WTC11 (cell line): ENCODE measurements at regions not wholly inside any gene's neighbourhood (a gene's known extent, or its start where the extent isn't known, plus 50 kb on each side); places are given as distances from the start of the nearest gene placed in this dataset.

Experiments used
- ATAC-seq: fragments of 200-7000 bp; cut with Tn5 transposase; 2 replicates; pipeline ENCODE4 v1.10.0; 2021; ENCODE audit warnings: mild to moderate bottlenecking, moderate library complexity
- CTCF ChIA-PET: fragments of 300-600 bp; sonication (Branson Sonifier 250); formaldehyde crosslinking; loops from one replicate; lab custom pipeline; 2021; ENCODE audit warnings: antibody characterized with exemption; lab: Charles Lee
- POLR2A ChIA-PET: fragments of 350-600 bp; sonication (Branson Sonifier 250); formaldehyde crosslinking; loops from one replicate; lab custom pipeline; 2021; ENCODE audit warnings: antibody characterized with exemption; lab: Charles Lee
- DNase-seq: peaks from one replicate; pipeline ENCODE4 v3.0.0; 2021; ENCODE audit warnings: low spot score
- H3K27ac Mint-ChIP-seq: 2 replicates; pipeline ENCODE4 v1.8.0; 2021; ENCODE audit warnings: mixed read lengths
- H3K27me3 Mint-ChIP-seq: 2 replicates; pipeline ENCODE4 v1.8.0; 2021; ENCODE audit warnings: low read depth, mild to moderate bottlenecking, moderate library complexity, mixed read lengths
- H3K36me3 Mint-ChIP-seq: 2 replicates; pipeline ENCODE4 v1.8.0; 2021; ENCODE audit warnings: mixed read lengths
- H3K4me1 Mint-ChIP-seq: 2 replicates; pipeline ENCODE4 v1.8.0; 2022; ENCODE audit warnings: mixed read lengths
- H3K4me3 Mint-ChIP-seq: 2 replicates; pipeline ENCODE4 v1.8.0; 2021; ENCODE audit warnings: mild to moderate bottlenecking, moderate library complexity, mixed read lengths
- H3K9me3 Mint-ChIP-seq: 2 replicates; pipeline ENCODE4 v1.8.0; 2021; ENCODE audit warnings: mixed read lengths
- ELF4 ChIP-seq: sonication (generic); formaldehyde crosslinking; IDR thresholded peaks from 2 replicates; pipeline ENCODE4 v1.8.1; 2022; ENCODE audit warnings: low read depth, mild to moderate bottlenecking, moderate library complexity, missing genetic modification reagents
- GABPB1 ChIP-seq: sonication (generic); formaldehyde crosslinking; IDR thresholded peaks from 2 replicates; pipeline ENCODE4 v1.8.1; 2023; ENCODE audit warnings: mild to moderate bottlenecking, missing genetic modification reagents
- GTF2I ChIP-seq: fragments of 250-450 bp; sonication (Bioruptor Pico); conservative IDR thresholded peaks from 2 replicates; pipeline ENCODE4 v1.4.0; 2021; ENCODE audit warnings: mild to moderate bottlenecking
- MYBL2 ChIP-seq: sonication (generic); formaldehyde crosslinking; IDR thresholded peaks from 2 replicates; pipeline ENCODE4 v1.8.1; 2023; ENCODE audit warnings: mild to moderate bottlenecking, moderate library complexity, missing genetic modification reagents
- NFATC4 ChIP-seq: fragments of 250-450 bp; sonication (Bioruptor Pico); IDR thresholded peaks from 2 replicates; pipeline ENCODE4 v1.9.0; 2021; ENCODE audit warnings: mild to moderate bottlenecking
- NFYB ChIP-seq: sonication (generic); formaldehyde crosslinking; conservative IDR thresholded peaks from 2 replicates; pipeline ENCODE4 v1.8.0; 2022; ENCODE audit warnings: low read depth, missing genetic modification reagents
- ZNF423 ChIP-seq: fragments of 250-450 bp; sonication (Bioruptor Pico); IDR thresholded peaks from 2 replicates; pipeline ENCODE4 v2.1.2; 2022; ENCODE audit warnings: mild to moderate bottlenecking, moderate library complexity
- TF ChIP-seq, protein P1 (sequence below): sonication (generic); formaldehyde crosslinking; IDR thresholded peaks from 2 replicates; pipeline ENCODE4 v1.8.0; 2022; ENCODE audit warnings: mild to moderate bottlenecking, missing genetic modification reagents
- TF ChIP-seq, protein P2 (sequence below): fragments of 250-450 bp; sonication (Bioruptor Pico); IDR thresholded peaks from 2 replicates; pipeline ENCODE4 v1.8.0; 2021; ENCODE audit warnings: mild to moderate bottlenecking
- TF ChIP-seq, protein P3 (sequence below): fragments of 200-600 bp; IDR thresholded peaks from 2 replicates; pipeline ENCODE4 v1.8.0; 2022; ENCODE audit warnings: antibody characterized with exemption
- TF ChIP-seq, protein P4 (sequence below): sonication (generic); formaldehyde crosslinking; IDR thresholded peaks from 2 replicates; pipeline ENCODE4 v1.8.0; 2022; ENCODE audit warnings: mild to moderate bottlenecking, missing genetic modification reagents
- TF ChIP-seq, protein P5 (sequence below): sonication (generic); formaldehyde crosslinking; IDR thresholded peaks from 2 replicates; pipeline ENCODE4 v1.8.0; 2023; ENCODE audit warnings: missing genetic modification reagents
- TF ChIP-seq, protein P6 (sequence below): fragments of 250-450 bp; sonication (Bioruptor Pico); IDR thresholded peaks from 2 replicates; pipeline ENCODE4 v1.9.0; 2021; ENCODE audit warnings: moderate library complexity, mild to moderate bottlenecking, inconsistent platforms, borderline replicate concordance
- TF ChIP-seq, protein P7 (sequence below): sonication (generic); formaldehyde crosslinking; IDR thresholded peaks from 2 replicates; pipeline ENCODE4 v1.8.1; 2023; ENCODE audit warnings: mild to moderate bottlenecking, moderate library complexity, missing genetic modification reagents

DNA sequence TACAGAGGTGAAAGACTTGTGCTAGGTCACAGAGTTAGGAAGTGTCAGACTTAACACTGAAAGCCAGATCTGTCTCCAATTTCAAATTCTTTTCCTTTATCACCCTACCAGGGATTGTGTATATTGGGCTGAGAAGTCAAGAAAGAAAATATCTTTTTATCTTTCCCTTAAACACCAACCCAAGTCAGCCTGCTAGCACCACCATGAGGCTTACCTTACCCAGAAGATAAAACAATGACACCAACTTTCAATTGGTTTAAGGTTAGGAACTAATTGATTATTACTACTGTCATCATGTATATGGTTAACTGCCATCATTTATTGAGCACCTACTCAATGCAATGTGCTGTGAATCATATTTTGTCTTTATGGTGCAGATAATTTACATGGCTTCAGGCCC lies 178.9 kb upstream of the FOXD3 start (continued):
- TF ChIP-seq, protein P1, sequence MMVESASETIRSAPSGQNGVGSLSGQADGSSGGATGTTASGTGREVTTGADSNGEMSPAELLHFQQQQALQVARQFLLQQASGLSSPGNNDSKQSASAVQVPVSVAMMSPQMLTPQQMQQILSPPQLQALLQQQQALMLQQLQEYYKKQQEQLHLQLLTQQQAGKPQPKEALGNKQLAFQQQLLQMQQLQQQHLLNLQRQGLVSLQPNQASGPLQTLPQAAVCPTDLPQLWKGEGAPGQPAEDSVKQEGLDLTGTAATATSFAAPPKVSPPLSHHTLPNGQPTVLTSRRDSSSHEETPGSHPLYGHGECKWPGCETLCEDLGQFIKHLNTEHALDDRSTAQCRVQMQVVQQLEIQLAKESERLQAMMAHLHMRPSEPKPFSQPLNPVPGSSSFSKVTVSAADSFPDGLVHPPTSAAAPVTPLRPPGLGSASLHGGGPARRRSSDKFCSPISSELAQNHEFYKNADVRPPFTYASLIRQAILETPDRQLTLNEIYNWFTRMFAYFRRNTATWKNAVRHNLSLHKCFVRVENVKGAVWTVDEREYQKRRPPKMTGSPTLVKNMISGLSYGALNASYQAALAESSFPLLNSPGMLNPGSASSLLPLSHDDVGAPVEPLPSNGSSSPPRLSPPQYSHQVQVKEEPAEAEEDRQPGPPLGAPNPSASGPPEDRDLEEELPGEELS = no peak
- TF ChIP-seq ELF4 (CRISPR knock-in tag) (no peak), NFYB (CRISPR knock-in tag) (no peak), GABPB1 (CRISPR knock-in tag) (no peak)
- TF ChIP-seq, protein P2, sequence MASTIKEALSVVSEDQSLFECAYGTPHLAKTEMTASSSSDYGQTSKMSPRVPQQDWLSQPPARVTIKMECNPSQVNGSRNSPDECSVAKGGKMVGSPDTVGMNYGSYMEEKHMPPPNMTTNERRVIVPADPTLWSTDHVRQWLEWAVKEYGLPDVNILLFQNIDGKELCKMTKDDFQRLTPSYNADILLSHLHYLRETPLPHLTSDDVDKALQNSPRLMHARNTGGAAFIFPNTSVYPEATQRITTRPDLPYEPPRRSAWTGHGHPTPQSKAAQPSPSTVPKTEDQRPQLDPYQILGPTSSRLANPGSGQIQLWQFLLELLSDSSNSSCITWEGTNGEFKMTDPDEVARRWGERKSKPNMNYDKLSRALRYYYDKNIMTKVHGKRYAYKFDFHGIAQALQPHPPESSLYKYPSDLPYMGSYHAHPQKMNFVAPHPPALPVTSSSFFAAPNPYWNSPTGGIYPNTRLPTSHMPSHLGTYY (CRISPR knock-in tag) = no peak
- TF ChIP-seq, protein P3, sequence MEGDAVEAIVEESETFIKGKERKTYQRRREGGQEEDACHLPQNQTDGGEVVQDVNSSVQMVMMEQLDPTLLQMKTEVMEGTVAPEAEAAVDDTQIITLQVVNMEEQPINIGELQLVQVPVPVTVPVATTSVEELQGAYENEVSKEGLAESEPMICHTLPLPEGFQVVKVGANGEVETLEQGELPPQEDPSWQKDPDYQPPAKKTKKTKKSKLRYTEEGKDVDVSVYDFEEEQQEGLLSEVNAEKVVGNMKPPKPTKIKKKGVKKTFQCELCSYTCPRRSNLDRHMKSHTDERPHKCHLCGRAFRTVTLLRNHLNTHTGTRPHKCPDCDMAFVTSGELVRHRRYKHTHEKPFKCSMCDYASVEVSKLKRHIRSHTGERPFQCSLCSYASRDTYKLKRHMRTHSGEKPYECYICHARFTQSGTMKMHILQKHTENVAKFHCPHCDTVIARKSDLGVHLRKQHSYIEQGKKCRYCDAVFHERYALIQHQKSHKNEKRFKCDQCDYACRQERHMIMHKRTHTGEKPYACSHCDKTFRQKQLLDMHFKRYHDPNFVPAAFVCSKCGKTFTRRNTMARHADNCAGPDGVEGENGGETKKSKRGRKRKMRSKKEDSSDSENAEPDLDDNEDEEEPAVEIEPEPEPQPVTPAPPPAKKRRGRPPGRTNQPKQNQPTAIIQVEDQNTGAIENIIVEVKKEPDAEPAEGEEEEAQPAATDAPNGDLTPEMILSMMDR = no peak
- TF ChIP-seq, protein P4, sequence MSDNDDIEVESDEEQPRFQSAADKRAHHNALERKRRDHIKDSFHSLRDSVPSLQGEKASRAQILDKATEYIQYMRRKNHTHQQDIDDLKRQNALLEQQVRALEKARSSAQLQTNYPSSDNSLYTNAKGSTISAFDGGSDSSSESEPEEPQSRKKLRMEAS (CRISPR knock-in tag) = no peak
- TF ChIP-seq, protein P5, sequence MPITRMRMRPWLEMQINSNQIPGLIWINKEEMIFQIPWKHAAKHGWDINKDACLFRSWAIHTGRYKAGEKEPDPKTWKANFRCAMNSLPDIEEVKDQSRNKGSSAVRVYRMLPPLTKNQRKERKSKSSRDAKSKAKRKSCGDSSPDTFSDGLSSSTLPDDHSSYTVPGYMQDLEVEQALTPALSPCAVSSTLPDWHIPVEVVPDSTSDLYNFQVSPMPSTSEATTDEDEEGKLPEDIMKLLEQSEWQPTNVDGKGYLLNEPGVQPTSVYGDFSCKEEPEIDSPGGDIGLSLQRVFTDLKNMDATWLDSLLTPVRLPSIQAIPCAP (CRISPR knock-in tag) = no peak

DNA sequence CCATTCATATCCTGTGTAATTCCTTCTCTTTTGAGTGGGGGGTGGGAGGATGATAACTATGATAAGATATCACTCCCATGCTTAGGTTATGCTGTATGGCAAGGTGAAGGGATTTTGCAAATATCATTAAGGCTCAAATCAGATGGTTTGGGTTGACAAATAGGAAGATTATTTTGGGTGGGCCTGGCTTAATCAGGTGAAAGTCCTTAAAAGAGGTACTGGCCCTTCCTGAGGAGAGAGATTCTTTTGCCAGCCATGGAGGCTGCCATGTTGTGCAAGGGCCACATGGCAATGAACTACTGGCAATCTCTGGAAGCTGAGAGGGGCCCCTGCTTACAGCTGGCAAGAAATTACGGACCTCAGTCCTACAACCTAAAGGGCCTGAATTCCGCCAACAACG lies 174.6 kb upstream of the FOXD3 start:
- TF ChIP-seq ZNF423 (CRISPR knock-in tag) (no peak), GTF2I (0 out of 2 replicates have a peak, but pooled peaks have one; percentile 12)
- H3K4me1 Mint-ChIP-seq = peaks cover 4% of the 10 kb centered on the region
- H3K36me3 Mint-ChIP-seq = no peaks in the 10 kb centered on the region
- H3K27me3 Mint-ChIP-seq = no peaks in the 10 kb centered on the region
- POLR2A ChIA-PET = no interaction called here
- no peaks in the 10 kb centered on the region for H3K9me3 Mint-ChIP-seq
- CTCF ChIA-PET = interaction anchor here (1.5 to 2.4 kb wide), 5 partner anchors 10 to 390 kb away, joined by 3 to 27 read pairs (median 8); no protein-coding TSS in a partner anchor
- no peak overlapping the region for H3K27ac Mint-ChIP-seq
- H3K4me3 Mint-ChIP-seq = no peak overlapping the region
- ATAC-seq (no peak), DNase-seq (no peak)

DNA sequence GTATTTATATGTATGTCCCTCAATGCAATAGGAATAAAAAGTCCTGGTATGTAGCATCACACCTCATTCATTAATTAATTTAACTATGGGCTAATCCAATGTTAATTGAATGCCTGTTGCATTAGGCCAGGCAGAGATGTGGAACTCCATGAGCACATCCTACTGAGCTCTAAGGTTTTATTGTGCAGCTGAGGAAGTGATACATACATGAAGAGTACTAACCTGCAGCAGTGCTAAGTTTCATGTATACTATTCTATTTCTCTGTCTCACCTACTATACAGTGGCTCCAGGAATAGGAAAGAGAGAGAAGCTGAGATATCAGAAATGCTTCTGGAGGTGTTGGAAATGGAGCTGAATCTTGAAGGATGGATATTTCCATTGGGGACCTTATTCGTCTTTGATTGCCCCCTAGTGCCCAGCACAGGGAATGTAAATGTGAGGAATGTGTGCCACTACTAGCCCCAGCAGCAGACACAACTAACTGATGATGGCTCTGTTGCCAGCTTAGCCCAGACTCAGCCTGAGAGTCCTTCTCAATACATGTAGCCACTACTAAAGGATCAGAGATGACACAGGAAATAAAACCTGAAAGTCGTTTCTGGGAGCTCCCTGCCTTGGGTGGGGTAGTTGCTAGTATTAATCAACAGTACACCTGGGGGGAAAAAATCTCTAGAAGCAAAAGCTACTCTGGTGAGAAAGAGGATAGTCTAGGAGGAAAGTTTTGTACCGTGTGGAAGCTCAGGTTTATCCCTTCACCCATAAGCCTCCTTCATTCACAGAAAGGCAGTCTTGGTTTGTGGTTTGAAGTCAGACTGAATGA lies 173.3 kb upstream of the FOXD3 start:
- H3K36me3 Mint-ChIP-seq = no peaks in the 10 kb centered on the region
- peak; percentile 66 for DNase-seq
- peaks cover 4% of the 10 kb centered on the region for H3K4me1 Mint-ChIP-seq
- TF ChIP-seq, protein P3 = peak; percentile 50; the same call in 1 of the 2 replicates
- TF ChIP-seq, protein P6, sequence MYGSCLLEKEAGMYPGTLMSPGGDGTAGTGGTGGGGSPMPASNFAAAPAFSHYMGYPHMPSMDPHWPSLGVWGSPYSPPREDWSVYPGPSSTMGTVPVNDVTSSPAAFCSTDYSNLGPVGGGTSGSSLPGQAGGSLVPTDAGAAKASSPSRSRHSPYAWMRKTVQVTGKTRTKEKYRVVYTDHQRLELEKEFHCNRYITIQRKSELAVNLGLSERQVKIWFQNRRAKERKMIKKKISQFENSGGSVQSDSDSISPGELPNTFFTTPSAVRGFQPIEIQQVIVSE (CRISPR knock-in tag) = no peak
- TF ChIP-seq, protein P7, sequence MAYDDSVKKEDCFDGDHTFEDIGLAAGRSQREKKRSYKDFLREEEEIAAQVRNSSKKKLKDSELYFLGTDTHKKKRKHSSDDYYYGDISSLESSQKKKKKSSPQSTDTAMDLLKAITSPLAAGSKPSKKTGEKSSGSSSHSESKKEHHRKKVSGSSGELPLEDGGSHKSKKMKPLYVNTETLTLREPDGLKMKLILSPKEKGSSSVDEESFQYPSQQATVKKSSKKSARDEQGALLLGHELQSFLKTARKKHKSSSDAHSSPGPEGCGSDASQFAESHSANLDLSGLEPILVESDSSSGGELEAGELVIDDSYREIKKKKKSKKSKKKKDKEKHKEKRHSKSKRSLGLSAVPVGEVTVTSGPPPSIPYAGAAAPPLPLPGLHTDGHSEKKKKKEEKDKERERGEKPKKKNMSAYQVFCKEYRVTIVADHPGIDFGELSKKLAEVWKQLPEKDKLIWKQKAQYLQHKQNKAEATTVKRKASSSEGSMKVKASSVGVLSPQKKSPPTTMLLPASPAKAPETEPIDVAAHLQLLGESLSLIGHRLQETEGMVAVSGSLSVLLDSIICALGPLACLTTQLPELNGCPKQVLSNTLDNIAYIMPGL = no peak
- TF ChIP-seq NFATC4 (CRISPR knock-in tag) (no peak), MYBL2 (CRISPR knock-in tag) (no peak)
- no peaks in the 10 kb centered on the region for H3K9me3 Mint-ChIP-seq
- ChIA-PET POLR2A (interaction anchor here (0.6 kb wide), 1 partner anchor 15 kb away, joined by 3 read pairs; no protein-coding TSS in a partner anchor), CTCF (interaction anchor here (0.6 to 2.4 kb wide), 65 partner anchors 8 to 522 kb away, joined by 3 to 31 read pairs (median 4); partner anchors contain the start of gene FOXD3)
- H3K4me3 Mint-ChIP-seq = no peak overlapping the region
- H3K27ac Mint-ChIP-seq = no peak overlapping the region
- H3K27me3 Mint-ChIP-seq = no peaks in the 10 kb centered on the region
- ATAC-seq = peak; percentile 100
